Hepatocyte (in vitro differentiated cells): ENCODE measurements at regions not wholly inside any gene's neighbourhood (a gene's known extent, or its start where the extent isn't known, plus 50 kb on each side); places are given as distances from the start of the nearest gene placed in this dataset.

ENCODE experiments used
- EZH2phosphoT487 ChIP-seq: fragments of 200-600 bp; sonication (generic); IDR thresholded peaks from one replicate; pipeline ENCODE4 v1.6.1; 2018; ENCODE audit warnings: antibody characterized with exemption, mild to moderate bottlenecking, low read depth, moderate library complexity; ENCODE audit not compliant: unreplicated experiment, severe bottlenecking
- TF ChIP-seq, protein P1 (sequence below): fragments of 200-600 bp; sonication (generic); IDR thresholded peaks from 2 replicates; pipeline ENCODE4 v1.5.1; 2016; ENCODE audit warnings: antibody characterized with exemption, mild to moderate bottlenecking; ENCODE audit not compliant: poor library complexity

DNA sequence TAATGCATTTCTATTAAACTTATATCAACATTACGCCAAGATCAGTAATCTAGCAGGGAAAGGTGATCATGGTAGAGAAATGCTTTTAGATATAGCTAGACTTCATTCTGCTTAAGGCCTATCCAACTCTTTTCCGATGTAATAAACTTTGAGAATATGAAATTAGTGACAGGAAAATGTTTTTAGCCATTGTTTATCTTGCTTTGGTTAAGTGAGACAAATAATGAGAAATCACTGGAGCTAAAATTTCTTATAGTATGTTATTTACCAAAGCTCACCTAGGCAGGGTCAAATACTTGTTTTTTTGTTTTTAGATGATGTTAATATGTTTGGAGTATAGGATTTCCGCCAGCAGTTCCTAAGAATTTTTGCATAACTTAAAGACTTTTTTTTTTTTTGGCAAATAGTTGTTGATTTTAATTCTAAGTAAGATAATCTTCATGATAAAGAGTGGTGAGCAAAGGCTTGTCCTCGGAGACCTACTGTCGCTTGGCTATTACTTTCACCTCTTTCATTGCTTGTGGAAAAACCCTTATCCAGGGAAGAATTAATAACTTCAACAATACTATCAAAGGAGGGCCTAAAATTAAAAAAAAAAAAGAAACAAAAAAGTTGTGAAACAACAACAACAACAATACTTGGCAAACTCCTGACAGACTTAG, 98.3 kb downstream of the SOX4 start:
- TF ChIP-seq, protein P1, sequence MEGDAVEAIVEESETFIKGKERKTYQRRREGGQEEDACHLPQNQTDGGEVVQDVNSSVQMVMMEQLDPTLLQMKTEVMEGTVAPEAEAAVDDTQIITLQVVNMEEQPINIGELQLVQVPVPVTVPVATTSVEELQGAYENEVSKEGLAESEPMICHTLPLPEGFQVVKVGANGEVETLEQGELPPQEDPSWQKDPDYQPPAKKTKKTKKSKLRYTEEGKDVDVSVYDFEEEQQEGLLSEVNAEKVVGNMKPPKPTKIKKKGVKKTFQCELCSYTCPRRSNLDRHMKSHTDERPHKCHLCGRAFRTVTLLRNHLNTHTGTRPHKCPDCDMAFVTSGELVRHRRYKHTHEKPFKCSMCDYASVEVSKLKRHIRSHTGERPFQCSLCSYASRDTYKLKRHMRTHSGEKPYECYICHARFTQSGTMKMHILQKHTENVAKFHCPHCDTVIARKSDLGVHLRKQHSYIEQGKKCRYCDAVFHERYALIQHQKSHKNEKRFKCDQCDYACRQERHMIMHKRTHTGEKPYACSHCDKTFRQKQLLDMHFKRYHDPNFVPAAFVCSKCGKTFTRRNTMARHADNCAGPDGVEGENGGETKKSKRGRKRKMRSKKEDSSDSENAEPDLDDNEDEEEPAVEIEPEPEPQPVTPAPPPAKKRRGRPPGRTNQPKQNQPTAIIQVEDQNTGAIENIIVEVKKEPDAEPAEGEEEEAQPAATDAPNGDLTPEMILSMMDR = no peak
- TF ChIP-seq EZH2phosphoT487 = no peak
